ENCODE measurements at regions not wholly inside any gene's neighbourhood (a gene's known extent, or its start where the extent isn't known, plus 50 kb on each side); places are given as distances from the start of the nearest gene placed in this dataset.

DNA sequence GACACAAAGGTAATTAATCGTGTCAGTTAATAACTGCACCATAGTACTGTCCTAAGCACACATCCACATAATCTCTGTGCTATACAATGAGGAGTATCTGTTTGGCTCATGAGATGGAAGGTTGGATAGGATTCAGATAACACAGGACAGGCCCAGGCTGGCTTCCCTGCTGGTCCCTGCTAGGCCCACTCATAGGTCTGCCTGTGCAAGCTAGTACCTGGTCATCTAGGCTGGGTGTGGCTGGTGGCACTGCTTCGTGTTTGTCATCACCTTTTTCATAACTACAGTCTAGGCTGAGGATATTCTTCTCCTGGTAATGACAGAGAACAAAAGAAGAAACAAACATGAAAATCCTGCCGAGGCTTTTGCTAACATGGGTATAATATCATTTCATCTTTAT is 392.8 kb downstream of the TRIB2 start:
- no peak for DNase-seq

DNA sequence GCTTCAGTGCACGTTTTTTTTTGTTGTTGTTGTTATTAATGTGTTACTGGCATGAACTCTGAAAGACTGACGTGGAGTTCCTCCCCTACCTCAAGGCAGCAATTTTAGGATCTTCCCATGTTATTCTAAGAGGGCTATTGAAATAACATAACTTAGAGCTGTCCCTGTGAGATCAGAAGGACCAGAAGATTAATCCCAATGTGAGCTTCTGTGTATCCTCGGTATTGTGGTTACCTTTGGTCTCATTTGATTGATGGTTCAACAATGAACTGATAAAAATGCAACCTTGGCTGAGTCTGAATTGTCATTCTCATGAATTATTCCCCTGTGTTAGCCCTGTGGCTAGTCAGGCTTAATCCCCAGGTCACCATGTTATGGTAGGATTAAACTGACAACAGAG is 394.1 kb downstream of the TRIB2 start:
- no peak for DNase-seq

DNA sequence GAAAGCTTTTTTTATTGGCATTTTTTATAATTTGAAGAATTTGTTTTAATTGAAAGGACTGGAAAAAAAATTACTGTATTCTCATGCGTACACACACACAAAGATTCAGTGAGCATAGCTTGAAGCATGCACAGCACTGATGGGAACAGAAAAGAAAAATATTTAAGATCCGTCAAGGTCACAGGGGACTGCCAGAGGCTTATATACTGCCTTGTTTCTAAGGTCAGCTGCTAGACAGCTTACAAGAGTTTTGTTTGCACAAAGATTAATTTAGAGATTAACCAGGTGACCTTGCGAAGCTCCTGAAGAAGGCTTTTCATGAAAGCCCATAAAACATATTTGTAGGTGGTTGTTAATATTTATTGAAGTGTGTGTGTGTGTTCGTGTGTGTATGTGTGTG is 396.3 kb downstream of the TRIB2 start:
- DNase-seq, result no peak

DNA sequence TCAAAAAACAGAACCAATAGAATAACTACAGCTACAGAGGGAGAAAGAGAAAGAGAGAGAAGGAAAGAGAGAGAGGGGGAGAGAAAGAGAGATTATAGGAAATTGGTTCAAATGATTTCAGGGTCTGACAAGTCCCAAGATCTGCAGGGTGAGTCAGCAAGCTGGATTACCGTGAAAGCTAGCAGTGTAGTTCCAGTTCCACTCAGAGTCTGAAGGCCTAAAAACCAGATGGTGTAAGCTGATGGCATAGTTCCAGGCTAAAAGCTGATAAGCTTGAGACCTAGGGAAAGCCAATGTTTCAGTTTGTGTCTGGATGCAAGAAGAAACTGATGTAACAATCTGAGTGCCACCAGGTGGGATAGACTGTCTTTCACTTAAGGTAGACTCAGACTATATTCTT is 397.7 kb downstream of the TRIB2 start:
- DNase-seq, result no peak

DNA sequence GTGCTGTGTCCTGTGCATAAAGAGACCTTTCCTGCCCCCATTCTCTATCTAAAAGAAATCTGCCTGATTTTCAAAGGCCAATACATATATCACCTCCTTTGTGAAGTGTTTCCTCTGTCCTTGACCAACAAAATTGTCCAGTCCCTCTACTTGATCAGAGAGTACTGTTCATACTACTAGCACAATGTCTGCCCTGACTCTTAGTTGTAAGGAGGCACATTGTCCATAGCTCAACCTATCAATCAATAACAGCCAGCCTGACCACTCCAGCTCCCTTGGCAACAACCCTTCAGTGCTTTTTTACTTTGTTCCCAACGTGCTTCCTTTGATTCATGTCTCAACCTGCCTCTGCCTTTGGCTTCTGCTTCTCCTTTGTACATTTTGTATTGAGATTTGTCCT is 398.9 kb downstream of the TRIB2 start:
- DNase-seq, result no peak

DNA sequence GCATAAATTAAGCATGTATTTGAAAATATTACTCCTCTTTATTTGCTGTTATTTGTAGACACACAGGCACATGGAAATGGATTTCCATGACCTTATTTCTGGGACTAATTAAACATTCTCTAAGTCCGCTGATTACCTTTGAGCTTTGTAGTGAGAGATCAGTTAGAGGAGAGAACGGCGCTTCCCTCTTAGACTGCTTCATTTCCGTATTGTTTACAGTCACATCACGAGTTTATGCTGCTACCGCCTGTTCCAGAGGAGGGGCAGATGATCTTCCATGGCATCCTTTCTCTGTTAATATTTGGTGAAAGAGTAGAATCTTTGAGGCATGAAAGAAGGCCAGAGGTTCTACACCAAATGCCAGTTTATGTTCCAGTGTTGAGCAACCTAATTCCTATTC is 404.4 kb downstream of the TRIB2 start:
- no peak for DNase-seq

DNA sequence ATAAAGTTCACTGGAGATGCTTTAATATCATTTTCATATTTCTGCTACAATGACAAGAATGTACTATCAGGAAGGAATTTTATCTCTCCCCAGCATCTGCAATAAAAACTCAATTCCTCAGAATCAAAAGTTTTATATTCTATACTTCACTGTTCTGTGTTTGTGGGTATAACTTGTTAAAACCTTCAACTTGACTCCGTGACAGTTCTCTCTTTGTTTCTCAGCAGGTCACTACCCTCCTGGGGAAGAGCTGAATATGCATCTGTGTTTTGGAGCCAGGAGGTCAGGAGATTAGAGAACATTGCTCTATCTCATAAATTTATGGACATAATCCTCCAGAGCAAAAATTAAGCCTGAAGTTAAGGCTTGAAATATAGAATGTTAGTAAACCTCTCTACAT is 411.4 kb downstream of the TRIB2 start:
- DNase-seq, result no peak

DNA sequence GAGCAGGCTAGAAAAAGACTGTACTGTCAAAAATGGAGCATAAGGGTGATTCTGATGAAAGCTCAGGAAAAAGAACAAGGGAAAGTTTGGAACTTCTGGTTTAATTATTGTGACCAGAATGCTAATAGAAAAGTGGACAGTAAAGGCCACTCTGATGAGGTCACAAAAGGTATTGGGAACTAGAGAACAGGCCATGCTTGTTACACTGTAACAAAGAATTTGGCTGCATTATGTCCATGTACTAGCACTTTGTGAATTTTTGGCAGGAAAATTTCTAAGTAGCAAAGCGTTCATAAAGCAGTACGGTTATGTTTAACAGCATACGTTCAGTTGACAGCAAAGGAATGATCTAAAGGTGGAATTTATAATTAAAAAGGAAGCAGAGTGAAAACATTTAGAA is 418.6 kb downstream of the TRIB2 start:
- DNase-seq, result no peak

DNA sequence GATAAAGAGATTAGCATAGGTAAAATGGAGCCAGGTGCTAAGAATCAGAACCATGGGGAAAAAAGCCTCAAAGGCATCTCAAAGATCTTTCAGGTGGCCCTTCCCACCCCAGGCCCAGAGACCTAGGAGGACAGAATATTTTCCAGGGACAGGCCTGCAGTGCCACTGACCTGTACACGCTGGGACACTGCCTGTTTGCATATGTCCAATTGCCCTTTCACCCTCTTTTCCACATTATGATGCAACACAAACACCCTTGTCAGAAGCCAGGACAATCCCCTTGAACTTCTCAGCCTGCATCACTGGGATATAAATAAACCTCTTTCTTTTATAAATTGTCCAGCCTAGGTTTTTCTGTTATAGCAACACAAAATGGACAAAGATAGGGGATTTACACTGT is 419.1 kb downstream of the TRIB2 start:
- DNase-seq, result no peak

DNA sequence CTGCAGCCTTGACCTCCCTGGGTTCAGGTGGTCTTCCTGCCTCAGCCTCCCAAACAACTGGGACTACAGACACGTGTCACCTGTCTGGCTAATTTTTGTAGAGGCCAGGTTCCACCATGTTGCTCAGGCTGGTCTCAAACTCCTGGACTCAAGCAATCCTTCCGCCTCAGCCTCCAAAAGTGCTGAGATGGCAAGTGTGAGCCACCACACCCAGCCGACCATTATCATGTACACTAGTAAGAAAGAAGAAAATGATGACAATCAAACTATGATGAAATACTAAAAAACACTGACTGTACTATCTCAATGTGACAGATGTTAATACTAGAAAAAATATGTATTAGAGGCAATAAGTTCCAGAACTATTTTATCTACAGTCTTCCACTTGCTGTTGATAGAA is 420.9 kb downstream of the TRIB2 start:
- no peak for DNase-seq

DNA sequence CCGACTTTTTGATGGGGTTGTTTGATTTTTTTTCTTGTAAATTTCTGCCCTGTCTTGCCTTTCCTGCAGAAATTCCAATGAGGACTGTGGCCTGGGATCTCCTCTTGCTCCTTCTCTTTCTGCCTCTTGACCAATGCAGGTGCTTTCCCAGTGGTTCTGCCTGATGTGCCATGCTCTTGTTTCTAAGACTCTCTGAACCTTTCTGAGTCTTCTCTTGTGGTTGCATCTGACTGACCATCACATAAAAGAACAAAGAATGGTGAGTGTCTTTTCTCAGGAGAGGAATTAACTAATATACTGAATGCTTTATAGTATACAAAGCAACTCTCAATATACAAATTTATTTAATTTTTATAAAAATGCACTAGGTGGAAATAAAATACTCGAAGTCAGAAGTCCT is 424.6 kb downstream of the TRIB2 start:
- no peak for DNase-seq

DNA sequence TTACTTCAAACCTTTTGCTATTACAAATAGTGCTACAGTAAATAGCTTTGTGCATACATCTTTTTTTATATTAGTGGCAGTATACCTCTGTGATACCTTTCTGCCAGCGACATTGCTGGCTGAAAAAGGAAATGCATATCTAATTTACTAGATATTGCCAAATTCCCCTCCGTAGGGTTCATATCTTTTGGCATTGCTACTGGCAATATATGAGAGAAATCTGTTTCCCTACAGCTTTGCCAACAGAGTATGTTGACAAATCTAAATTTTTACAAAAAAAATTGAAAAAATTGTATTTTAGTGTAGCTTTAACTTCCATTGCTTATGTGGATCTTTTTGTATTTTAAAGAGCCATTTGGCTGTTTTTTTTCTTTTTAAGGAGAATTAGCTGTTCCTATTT is 426.7 kb downstream of the TRIB2 start:
- no peak for DNase-seq

DNA sequence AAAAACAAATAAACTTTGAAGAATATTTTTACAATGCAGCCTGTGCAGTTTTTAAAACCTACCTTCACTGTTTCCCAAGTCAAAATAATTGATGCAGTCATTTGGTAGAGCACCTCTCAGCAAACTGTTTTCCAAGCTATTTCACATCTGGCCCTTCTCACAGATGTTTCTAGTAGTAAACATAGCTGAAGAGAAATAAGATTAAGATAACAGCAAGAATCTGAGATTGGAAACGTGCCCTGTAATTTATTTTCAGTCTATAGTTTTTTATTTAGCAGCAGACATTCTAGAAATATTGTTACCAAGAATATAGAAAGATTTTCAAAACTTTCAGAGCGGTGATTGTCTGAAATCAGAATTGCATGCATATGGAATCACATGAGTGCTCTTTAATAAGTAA is 440.2 kb downstream of the TRIB2 start:
- no peak for DNase-seq

DNA sequence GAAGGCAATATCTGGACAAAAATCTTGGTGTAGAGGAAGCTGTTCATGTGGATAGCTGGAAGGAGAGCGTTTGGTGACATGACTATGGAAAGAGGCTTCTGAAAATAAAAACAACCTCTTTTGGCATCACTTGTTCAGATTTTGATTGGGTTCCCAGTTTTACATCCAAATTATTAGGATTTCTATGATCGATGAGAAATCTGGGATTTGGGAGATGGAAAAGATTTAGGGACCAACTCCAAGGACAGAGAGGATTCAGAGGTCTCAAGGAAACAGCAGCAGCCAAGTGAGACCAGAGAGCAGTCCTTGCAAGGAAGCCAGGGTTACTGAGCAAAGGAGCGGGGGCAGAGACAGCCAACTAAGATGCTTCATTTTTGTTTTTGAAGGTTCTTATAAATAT is 441.7 kb downstream of the TRIB2 start:
- no peak for DNase-seq

DNA sequence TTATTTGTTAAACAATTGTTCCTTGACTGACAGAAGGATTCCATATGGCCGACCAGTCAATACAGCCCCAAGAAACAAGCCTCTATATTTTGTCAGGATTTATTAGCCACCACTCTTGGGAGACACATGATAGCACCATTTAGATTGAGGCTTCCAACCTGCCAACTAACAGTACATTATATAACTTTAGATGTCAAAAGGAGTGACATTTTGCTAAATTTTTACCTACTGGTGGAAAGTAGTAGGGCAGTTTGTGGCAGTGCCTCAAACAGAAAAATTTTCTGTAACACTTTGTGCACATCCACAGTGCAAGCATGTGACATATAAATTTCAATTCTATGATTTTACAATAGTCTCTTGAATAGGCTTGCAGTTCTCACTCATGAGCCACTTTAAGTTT is 464.0 kb downstream of the TRIB2 start:
- DNase-seq, result no peak

DNA sequence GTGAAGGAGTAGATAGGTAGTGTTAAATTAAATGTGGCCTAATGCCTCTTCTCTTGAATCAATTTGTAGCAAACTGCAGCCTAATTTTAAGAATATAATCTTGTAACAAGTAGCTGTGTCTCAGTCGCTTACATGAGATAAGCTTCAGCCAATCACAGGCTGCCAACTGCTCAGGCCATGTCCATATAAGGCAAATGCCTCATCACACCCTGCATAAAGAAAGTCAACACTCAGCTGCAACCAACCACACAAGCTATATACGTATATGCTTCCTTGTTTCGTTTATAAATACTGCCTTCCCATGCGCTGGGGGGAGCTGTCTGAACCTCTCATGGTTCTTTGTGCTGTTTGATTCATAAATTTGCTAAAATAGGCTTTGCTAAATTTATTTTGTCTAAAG is 476.3 kb downstream of the TRIB2 start:
- no peak for DNase-seq

DNA sequence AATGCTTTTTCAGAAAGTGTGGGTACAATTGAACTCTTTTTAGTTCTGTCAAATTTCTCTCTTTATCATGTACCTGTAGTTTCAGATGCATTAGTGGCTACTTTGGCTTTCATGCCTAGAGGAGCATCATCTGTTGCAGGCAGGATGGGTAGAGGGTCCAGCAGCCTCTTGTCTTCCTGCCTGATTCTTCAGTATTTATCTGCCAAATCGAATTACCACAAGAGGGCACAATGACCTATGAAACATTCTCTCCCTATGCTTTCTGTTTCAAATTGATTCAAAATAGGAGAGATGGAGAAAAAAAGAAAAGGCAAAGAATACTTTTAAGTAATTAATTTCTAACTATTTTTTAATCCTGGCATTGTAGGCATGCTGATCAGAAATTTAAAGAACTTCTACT is 477.2 kb downstream of the TRIB2 start:
- peak; percentile 4 for DNase-seq

DNA sequence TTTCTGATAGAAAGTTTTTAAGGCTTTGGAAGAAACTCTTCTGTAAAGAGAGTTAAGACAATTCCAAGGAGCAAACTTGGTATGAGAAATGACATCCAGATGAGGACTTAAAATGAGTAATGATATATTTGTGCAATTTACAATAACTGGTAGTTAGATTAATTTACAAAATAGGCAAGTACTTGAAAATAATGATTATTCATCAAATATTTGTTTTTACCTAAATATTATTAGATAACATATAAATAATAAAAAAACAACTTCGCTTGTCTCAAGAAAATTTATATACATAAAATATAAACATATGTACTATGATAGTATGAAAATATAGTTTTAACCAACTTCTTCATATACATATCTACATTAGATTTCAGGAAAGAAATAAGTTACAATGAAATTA is 478.5 kb downstream of the TRIB2 start:
- no peak for DNase-seq

DNA sequence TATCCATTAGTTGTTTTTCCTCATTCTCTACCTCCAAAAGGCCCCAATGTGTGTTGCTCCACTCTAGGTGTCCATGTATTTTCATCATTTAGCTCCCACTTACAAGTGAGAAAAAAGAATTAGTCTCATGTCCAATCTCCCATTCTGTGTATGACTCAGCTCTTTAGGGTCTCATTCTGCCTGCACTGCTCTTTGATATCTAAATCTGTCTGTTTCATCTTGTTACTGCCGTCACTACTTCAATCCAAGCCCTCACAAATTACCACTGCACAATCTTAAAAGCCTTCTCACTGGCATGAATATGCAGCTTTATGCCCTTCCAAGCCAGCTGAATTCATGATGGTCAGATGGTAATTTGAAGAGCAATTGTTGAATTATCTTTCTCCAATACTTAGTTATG is 480.5 kb downstream of the TRIB2 start:
- no peak for DNase-seq

DNA sequence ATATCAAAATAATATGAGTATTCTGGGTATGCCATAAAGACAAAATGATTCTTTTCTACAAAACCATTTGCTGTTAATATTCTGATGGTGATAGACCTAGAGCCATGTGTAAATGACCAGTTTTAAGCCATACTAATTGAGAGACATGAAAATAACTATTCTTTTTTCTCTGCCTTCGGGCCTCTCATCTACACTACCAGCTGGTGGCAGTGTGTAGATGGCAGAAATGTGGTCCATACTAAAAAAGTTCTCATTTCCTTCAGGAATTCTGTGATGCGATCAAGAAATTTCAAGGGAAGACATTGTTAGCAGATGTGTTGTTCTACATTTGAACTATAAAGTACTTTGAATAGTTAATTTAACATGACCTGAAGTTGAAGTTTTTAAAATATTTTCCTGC is 485.2 kb downstream of the TRIB2 start:
- DNase-seq, result no peak

DNA sequence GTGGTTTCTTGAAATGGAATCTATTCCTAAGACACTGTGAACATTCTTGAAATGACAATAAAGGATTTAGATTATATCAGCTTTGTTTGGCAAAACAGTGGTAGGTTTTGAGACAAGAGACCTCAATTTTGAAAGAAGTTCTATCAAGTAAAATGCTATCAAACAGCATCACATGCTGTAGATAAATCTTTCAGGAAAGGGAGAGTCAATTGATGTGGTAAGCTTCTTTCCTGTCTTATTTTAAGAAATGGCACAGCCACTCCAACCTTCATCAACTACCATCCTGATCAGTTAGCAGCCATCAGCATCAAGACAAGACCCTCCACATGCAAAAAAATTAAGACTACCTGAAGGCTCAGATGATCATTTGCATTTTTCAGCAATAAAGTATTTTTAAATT is 495.4 kb downstream of the TRIB2 start:
- no peak for DNase-seq

DNA sequence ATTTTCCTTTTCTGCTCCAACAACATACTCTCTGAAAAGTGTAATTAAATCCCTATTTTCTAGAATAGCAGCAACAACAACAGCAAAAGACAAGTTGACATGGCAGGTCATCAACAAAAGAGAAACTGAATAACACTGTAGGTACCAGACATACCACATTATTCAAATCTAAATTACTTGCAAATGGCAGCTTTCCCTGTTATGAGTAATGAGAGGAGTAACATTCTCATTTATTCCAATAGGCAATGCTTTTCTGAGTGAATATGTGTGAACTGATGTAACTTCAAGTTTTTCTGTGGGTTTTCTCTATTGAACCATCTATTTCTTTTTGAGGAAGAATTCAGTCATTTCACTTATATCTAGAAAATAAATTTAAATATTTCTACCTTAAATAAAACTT is 501.5 kb downstream of the TRIB2 start:
- no peak for DNase-seq

DNA sequence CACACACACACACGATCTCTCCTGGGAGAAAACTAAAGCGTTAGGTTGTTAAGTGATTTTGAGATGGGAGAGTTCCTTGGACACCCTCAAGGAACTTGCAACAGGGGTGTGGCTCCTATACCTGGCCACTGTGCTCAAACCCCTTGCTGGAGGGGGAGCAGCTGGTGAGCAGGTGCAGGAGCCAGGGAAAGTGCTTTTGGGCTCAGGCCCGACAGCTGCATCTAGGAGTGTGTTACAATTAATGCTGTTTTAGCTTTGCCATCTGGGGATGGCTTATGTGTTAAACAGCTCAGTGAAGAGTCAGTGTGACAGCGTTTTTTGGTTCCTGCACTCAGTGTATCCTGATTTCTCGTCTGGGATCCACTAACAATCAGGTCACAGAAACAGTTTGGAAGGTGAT is 510.8 kb downstream of the TRIB2 start:
- no peak for DNase-seq

DNA sequence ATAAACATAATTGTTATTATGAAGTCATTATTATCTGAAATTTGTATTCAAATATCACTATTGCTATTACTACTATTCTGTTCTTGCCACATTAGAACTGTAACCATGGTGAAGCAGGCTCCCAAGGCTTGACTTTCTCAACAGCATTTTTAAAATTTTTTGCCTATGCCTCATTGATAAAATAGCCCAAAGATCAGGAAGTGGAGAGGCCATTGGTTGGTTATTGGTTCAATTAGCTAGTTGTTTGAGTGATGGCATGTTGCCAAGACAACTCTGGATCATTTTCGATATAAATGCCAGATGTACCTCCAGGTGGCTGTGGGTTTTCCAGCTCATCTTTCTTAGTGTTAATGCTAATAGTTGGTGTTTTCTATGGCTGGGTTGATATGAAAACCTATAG is 513.5 kb downstream of the TRIB2 start:
- DNase-seq, result no peak

DNA sequence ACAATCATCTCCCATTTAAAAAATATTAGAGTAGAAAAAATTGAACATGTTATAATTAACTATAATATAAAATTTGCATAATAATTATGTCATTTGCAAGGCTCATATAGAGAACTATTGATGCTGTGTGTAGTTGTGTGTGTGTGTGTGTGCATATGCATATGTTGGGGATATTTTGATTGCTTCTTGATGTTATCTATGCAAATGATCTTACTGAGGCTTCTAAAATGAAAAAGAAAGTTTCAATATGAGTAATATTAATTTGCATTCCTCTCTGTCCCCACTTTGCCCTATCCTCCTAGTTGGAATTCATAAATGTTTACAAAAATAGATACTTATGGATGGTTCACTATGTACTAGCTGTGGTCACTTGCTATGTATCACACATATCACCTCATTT is 523.3 kb downstream of the TRIB2 start:
- DNase-seq, result no peak

DNA sequence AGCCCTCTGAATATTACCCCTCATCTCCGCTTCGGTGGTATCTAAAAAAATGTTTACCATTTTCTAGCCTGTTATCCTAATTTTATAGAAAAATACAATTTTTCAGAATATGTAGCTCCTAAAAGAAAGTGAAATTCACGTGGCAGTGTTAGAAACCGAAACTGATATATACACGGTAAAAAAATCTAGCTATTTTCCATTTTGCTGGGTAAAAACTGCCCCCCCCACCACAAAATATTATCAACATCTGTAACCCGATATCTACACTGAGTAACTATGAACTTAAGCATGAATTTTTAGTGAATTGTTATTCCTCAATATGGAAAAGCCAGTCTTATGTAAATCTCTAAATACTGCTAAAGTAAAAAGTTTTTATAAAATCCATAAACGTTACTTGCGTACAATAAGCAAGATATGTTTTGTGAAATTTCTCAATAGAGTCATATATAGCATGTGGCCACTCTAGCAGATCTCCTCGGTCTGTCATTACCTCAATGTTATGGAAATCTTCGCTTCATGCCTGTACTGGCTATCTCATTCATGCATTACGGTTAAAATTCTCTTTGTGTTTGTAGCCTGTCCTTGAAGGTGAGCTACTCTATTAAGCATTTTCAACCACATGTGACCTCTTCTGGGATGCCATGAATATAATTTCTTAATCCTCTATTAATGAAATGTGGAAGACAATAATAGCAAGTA is 524.2 kb downstream of the TRIB2 start:
- DNase-seq, result no peak

Measured in NCI-H1092 (cell line).